GM23338 (cell line): ENCODE measurements at regions not wholly inside any gene's neighbourhood (a gene's known extent, or its start where the extent isn't known, plus 50 kb on each side); places are given as distances from the start of the nearest gene placed in this dataset.

ENCODE experiments used
- ATAC-seq: fragments of 200-7000 bp; cut with Tn5 transposase; 3 replicates; pipeline ENCODE4 v1.9.1; 2020
- DNase-seq: peaks from one replicate; pipeline ENCODE4 v3.0.0-alpha.2; 2015; ENCODE audit warnings: low spot score
- H2AFZ ChIP-seq: fragments of 200-600 bp; sonication (generic); 2 replicates; pipeline ENCODE4 v1.8.0; 2016; ENCODE audit warnings: antibody characterized with exemption, mild to moderate bottlenecking, moderate library complexity
- H3F3A ChIP-seq: fragments of 200-600 bp; sonication (generic); replicated peaks from 2 replicates; pipeline ENCODE4 v1.8.0; 2017; ENCODE audit warnings: antibody characterized with exemption, mixed run types, low read depth
- H3K27ac ChIP-seq: fragments of 200-600 bp; sonication (generic); 2 replicates; pipeline ENCODE4 v1.6.1; 2016; ENCODE audit warnings: low read depth
- H3K27me3 ChIP-seq: fragments of 200-600 bp; sonication (generic); 2 replicates; pipeline ENCODE4 v1.8.0; 2016; ENCODE audit warnings: mild to moderate bottlenecking, mixed run types, moderate library complexity; ENCODE audit not compliant: insufficient read depth
- H3K36me3 ChIP-seq: fragments of 200-600 bp; sonication (generic); 2 replicates; pipeline ENCODE4 v1.8.0; 2016; ENCODE audit warnings: mild to moderate bottlenecking; ENCODE audit not compliant: insufficient read depth
- H3K4me1 ChIP-seq: fragments of 200-600 bp; sonication (generic); 2 replicates; pipeline ENCODE4 v1.8.0; 2016; ENCODE audit warnings: mild to moderate bottlenecking, moderate library complexity; ENCODE audit not compliant: insufficient read depth
- H3K4me2 ChIP-seq: fragments of 200-600 bp; sonication (generic); 2 replicates; pipeline ENCODE4 v1.7.1; 2017; ENCODE audit warnings: mixed run types
- H3K4me3 ChIP-seq: fragments of 200-600 bp; sonication (generic); 2 replicates; pipeline ENCODE4 v1.6.1; 2016; ENCODE audit warnings: mixed run types
- H3K79me2 ChIP-seq: fragments of 200-600 bp; sonication (generic); replicated peaks from 2 replicates; pipeline ENCODE4 v1.8.0; 2017; ENCODE audit warnings: mild to moderate bottlenecking; ENCODE audit not compliant: insufficient read depth
- H3K9me2 ChIP-seq: fragments of 200-600 bp; sonication (generic); 2 replicates; pipeline ENCODE4 v1.8.0; 2017; ENCODE audit not compliant: insufficient read depth
- H4K20me1 ChIP-seq: fragments of 200-600 bp; sonication (generic); replicated peaks from 2 replicates; pipeline ENCODE4 v1.8.0; 2017; ENCODE audit warnings: mild to moderate bottlenecking; ENCODE audit not compliant: insufficient read depth
- H3K27ac Mint-ChIP-seq: 2 replicates; pipeline ENCODE4 v1.8.0; 2020; ENCODE audit warnings: inconsistent platforms, mild to moderate bottlenecking, moderate library complexity, mixed read lengths
- H3K27me3 Mint-ChIP-seq: 3 replicates; pipeline ENCODE4 v1.8.0; 2022; ENCODE audit warnings: low read depth, mild to moderate bottlenecking, moderate library complexity, mixed read lengths, inconsistent platforms; ENCODE audit not compliant: insufficient read depth, poor library complexity
- H3K36me3 Mint-ChIP-seq: 3 replicates; pipeline ENCODE4 v1.8.0; 2021; ENCODE audit warnings: low read depth, mild to moderate bottlenecking, inconsistent platforms, moderate library complexity, mixed read lengths
- H3K4me1 Mint-ChIP-seq: 3 replicates; pipeline ENCODE4 v1.8.0; 2020; ENCODE audit warnings: mild to moderate bottlenecking, inconsistent platforms, mixed read lengths
- H3K4me3 Mint-ChIP-seq: 3 replicates; pipeline ENCODE4 v1.8.0; 2021; ENCODE audit warnings: moderate library complexity, mild to moderate bottlenecking, inconsistent platforms, mixed read lengths
- H3K9me3 Mint-ChIP-seq: 3 replicates; pipeline ENCODE4 v1.8.0; 2020; ENCODE audit warnings: moderate library complexity, mild to moderate bottlenecking, inconsistent platforms, mixed read lengths
- CREB1 ChIP-seq: fragments of 250-450 bp; sonication (Bioruptor Pico); IDR thresholded peaks from 2 replicates; pipeline ENCODE4 v1.5.0; 2020; ENCODE audit warnings: low read depth, mild to moderate bottlenecking, moderate library complexity
- EZH2 ChIP-seq: fragments of 200-600 bp; sonication (generic); IDR thresholded peaks from one replicate; pipeline ENCODE4 v1.8.0; 2017; ENCODE audit warnings: antibody characterized with exemption, mild to moderate bottlenecking, low read depth; ENCODE audit not compliant: unreplicated experiment
- TF ChIP-seq, protein P1 (sequence below): fragments of 250-450 bp; sonication (Bioruptor Pico); IDR thresholded peaks from 2 replicates; pipeline ENCODE4 v1.5.0; 2020; ENCODE audit warnings: mild to moderate bottlenecking, moderate library complexity

DNA sequence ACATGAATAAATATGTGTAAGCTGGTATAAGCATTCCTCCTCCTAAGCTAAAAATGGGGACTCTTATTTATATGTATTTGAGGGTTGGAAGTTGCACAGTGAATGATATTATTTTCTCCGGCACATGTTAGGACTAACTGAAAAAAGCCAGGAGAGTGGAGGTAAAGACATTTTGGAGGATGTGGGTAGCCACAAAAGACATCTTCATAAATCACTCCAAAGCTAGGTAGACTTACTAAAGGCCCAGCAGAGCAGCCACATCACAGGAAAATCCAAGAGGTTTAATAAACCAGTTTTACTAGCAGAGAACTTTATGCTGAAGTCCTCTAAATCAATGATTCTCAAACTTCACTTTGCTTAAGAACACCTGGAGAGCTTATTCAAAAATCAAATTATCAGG lies 424.7 kb downstream of the KCTD12 start:
- peaks cover 1% of the 10 kb centered on the region for H3K27me3 Mint-ChIP-seq

More for the DNA sequence above, 424.7 kb downstream of the KCTD12 start:
- H3K4me3 Mint-ChIP-seq: no peak overlapping the region
- Histone ChIP-seq H3K36me3 (no peaks in the 10 kb centered on the region), H3K4me1 (peaks cover 5% of the 10 kb centered on the region; the same call in 1 of the 2 replicates), H3K79me2 (no peaks in the 10 kb centered on the region), H4K20me1 (no peaks in the 10 kb centered on the region), H3F3A (no peaks in the 10 kb centered on the region), H3K4me2 (no peak overlapping the region), H3K9me2 (no peaks in the 10 kb centered on the region; the same call in 1 of the 2 replicates), H3K4me3 (no peak overlapping the region), H2AFZ (no peak overlapping the region), H3K27me3 (no peaks in the 10 kb centered on the region), H3K27ac (no peak overlapping the region)
- H3K36me3 Mint-ChIP-seq: no peaks in the 10 kb centered on the region
- H3K9me3 Mint-ChIP-seq: no peaks in the 10 kb centered on the region
- H3K27ac Mint-ChIP-seq: no peak overlapping the region
- H3K4me1 Mint-ChIP-seq: no peaks in the 10 kb centered on the region; the same call in 1 of the 3 replicates
- TF ChIP-seq, protein P1, sequence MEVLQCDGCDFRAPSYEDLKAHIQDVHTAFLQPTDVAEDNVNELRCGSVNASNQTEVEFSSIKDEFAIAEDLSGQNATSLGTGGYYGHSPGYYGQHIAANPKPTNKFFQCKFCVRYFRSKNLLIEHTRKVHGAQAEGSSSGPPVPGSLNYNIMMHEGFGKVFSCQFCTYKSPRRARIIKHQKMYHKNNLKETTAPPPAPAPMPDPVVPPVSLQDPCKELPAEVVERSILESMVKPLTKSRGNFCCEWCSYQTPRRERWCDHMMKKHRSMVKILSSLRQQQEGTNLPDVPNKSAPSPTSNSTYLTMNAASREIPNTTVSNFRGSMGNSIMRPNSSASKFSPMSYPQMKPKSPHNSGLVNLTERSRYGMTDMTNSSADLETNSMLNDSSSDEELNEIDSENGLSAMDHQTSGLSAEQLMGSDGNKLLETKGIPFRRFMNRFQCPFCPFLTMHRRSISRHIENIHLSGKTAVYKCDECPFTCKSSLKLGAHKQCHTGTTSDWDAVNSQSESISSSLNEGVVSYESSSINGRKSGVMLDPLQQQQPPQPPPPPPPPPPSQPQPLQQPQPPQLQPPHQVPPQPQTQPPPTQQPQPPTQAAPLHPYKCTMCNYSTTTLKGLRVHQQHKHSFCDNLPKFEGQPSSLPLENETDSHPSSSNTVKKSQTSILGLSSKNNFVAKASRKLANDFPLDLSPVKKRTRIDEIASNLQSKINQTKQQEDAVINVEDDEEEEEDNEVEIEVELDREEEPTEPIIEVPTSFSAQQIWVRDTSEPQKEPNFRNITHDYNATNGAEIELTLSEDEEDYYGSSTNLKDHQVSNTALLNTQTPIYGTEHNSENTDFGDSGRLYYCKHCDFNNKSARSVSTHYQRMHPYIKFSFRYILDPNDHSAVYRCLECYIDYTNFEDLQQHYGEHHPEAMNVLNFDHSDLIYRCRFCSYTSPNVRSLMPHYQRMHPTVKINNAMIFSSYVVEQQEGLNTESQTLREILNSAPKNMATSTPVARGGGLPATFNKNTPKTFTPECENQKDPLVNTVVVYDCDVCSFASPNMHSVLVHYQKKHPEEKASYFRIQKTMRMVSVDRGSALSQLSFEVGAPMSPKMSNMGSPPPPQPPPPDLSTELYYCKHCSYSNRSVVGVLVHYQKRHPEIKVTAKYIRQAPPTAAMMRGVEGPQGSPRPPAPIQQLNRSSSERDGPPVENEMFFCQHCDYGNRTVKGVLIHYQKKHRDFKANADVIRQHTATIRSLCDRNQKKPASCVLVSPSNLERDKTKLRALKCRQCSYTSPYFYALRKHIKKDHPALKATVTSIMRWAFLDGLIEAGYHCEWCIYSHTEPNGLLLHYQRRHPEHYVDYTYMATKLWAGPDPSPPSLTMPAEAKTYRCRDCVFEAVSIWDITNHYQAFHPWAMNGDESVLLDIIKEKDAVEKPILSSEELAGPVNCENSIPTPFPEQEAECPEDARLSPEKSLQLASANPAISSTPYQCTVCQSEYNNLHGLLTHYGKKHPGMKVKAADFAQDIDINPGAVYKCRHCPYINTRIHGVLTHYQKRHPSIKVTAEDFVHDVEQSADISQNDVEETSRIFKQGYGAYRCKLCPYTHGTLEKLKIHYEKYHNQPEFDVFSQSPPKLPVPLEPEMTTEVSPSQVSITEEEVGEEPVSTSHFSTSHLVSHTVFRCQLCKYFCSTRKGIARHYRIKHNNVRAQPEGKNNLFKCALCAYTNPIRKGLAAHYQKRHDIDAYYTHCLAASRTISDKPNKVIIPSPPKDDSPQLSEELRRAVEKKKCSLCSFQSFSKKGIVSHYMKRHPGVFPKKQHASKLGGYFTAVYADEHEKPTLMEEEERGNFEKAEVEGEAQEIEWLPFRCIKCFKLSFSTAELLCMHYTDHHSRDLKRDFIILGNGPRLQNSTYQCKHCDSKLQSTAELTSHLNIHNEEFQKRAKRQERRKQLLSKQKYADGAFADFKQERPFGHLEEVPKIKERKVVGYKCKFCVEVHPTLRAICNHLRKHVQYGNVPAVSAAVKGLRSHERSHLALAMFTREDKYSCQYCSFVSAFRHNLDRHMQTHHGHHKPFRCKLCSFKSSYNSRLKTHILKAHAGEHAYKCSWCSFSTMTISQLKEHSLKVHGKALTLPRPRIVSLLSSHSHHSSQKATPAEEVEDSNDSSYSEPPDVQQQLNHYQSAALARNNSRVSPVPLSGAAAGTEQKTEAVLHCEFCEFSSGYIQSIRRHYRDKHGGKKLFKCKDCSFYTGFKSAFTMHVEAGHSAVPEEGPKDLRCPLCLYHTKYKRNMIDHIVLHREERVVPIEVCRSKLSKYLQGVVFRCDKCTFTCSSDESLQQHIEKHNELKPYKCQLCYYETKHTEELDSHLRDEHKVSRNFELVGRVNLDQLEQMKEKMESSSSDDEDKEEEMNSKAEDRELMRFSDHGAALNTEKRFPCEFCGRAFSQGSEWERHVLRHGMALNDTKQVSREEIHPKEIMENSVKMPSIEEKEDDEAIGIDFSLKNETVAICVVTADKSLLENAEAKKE (CRISPR knock-in tag): no peak
- no peak for TF ChIP-seq EZH2
- no peak for TF ChIP-seq CREB1
- no peak for DNase-seq
- ATAC-seq: no peak
